Smooth muscle cell (in vitro differentiated cells): ENCODE measurements at regions not wholly inside any gene's neighbourhood (a gene's known extent, or its start where the extent isn't known, plus 50 kb on each side); places are given as distances from the start of the nearest gene placed in this dataset.
"Not testable (repeated sequence)": the region's sequence is repeated elsewhere in the genome, so short reads cannot be mapped to it uniquely, and the experiment has no call there.

Source experiments
- DNase-seq: peaks from one replicate; lab custom pipeline; 2025; ENCODE audit not compliant: unreplicated experiment; lab: John Stamatoyannopoulos, UW
- H2AFZ ChIP-seq: fragments of 200-600 bp; sonication (generic); 2 replicates; pipeline ENCODE4 v1.6.0; 2016; ENCODE audit warnings: antibody characterized with exemption, low read depth, mild to moderate bottlenecking
- H3F3A ChIP-seq: fragments of 200-600 bp; sonication (generic); 2 replicates; pipeline ENCODE4 v1.6.0; 2017; ENCODE audit warnings: antibody characterized with exemption, low read depth
- H3K27ac ChIP-seq: fragments of 200-600 bp; sonication (generic); 2 replicates; pipeline ENCODE4 v1.5.1; 2016; ENCODE audit warnings: low read depth, mild to moderate bottlenecking
- H3K27me3 ChIP-seq: fragments of 200-600 bp; sonication (generic); 2 replicates; pipeline ENCODE4 v1.6.1; 2016; ENCODE audit warnings: low read depth, mild to moderate bottlenecking
- H3K36me3 ChIP-seq: fragments of 200-600 bp; sonication (generic); 2 replicates; pipeline ENCODE4 v1.5.1; 2016; ENCODE audit warnings: low read depth
- H3K4me1 ChIP-seq: fragments of 200-600 bp; sonication (generic); 2 replicates; pipeline ENCODE4 v1.5.1; 2016; ENCODE audit warnings: low read depth
- H3K4me2 ChIP-seq: fragments of 200-600 bp; sonication (generic); 2 replicates; pipeline ENCODE4 v1.6.0; 2016; ENCODE audit warnings: mild to moderate bottlenecking
- H3K4me3 ChIP-seq: fragments of 200-600 bp; sonication (generic); 2 replicates; pipeline ENCODE4 v1.5.1; 2016; ENCODE audit warnings: mild to moderate bottlenecking
- H3K79me2 ChIP-seq: fragments of 200-600 bp; sonication (generic); 2 replicates; pipeline ENCODE4 v1.6.0; 2016; ENCODE audit warnings: low read depth, mild to moderate bottlenecking
- H3K9ac ChIP-seq: fragments of 200-600 bp; sonication (generic); 2 replicates; pipeline ENCODE4 v1.6.0; 2016; ENCODE audit warnings: low read depth
- H3K9me3 ChIP-seq: fragments of 200-600 bp; sonication (generic); replicated peaks from 2 replicates; pipeline ENCODE4 v1.5.1; 2016; ENCODE audit warnings: low read depth
- H4K20me1 ChIP-seq: fragments of 200-600 bp; sonication (generic); 2 replicates; pipeline ENCODE4 v1.6.0; 2016; ENCODE audit warnings: low read depth
- CTCF ChIP-seq: fragments of 200-600 bp; sonication (generic); IDR thresholded peaks from 2 replicates; pipeline ENCODE4 v1.5.1; 2017; ENCODE audit warnings: borderline replicate concordance, mild to moderate bottlenecking, antibody characterized with exemption; ENCODE audit not compliant: insufficient read depth, poor library complexity, severe bottlenecking
- WGBS: methylation state at CpG from one replicate; pipeline ENCODE4 v1.1.7; 2016; ENCODE audit warnings: low lambda C conversion rate; 5-methylcytosine and 5-hydroxymethylcytosine counted together

- no peak for TF ChIP-seq CTCF
- Histone ChIP-seq H2AFZ (no peak overlapping the region), H3K36me3 (no peaks in the 10 kb centered on the region), H3F3A (no peaks in the 10 kb centered on the region), H3K9me3 (no peaks in the 10 kb centered on the region), H3K27me3 (no peaks in the 10 kb centered on the region), H3K4me3 (no peak overlapping the region), H3K9ac (no peak overlapping the region), H4K20me1 (no peaks in the 10 kb centered on the region), H3K79me2 (no peaks in the 10 kb centered on the region), H3K4me1 (no peaks in the 10 kb centered on the region), H3K4me2 (no peak overlapping the region), H3K27ac (no peak overlapping the region)
- WGBS, result 90% methylated on average over 6 of the region's 6 CpGs
- no peak for DNase-seq
These were observed 109.3 kb upstream of the FAN1 start for GRCh38 chr15:30794388-30794787.

GRCh38 chr15:30799565-30799964 lies 104.2 kb upstream of the FAN1 start:
- H3K27me3 ChIP-seq, H3K9ac ChIP-seq, H3K36me3 ChIP-seq, H3K4me1 ChIP-seq, H3K79me2 ChIP-seq, DNase-seq, H3K27ac ChIP-seq, H2AFZ ChIP-seq, H3K4me2 ChIP-seq, H3K9me3 ChIP-seq, H3K4me3 ChIP-seq, H3F3A ChIP-seq, H4K20me1 ChIP-seq: not testable (repeated sequence)
- WGBS, result 69% methylated on average over 5 of the region's 5 CpGs
- TF ChIP-seq CTCF, result peak; percentile 13

GRCh38 chr15:30801140-30801895 lies 102.4 kb upstream of the FAN1 start:
- not testable (repeated sequence) for H2AFZ ChIP-seq, H3K27ac ChIP-seq, H3K4me3 ChIP-seq, H3K36me3 ChIP-seq, H3K9me3 ChIP-seq, H3K4me2 ChIP-seq, H3K9ac ChIP-seq, H4K20me1 ChIP-seq, H3K4me1 ChIP-seq, H3F3A ChIP-seq, H3K27me3 ChIP-seq, DNase-seq, H3K79me2 ChIP-seq
- TF ChIP-seq CTCF, result peak; percentile 31
- WGBS, result 66% methylated on average over 16 of the region's 16 CpGs

- 92% methylated on average over 2 of the region's 2 CpGs for WGBS
These were observed 101.7 kb upstream of the FAN1 start for GRCh38 chr15:30802001-30802400.

GRCh38 chr15:30803703-30804102 lies 100.0 kb upstream of the FAN1 start:
- H3K4me2 ChIP-seq, DNase-seq, H3K4me3 ChIP-seq, H3K9me3 ChIP-seq, H4K20me1 ChIP-seq, H3K27ac ChIP-seq, H3F3A ChIP-seq, H2AFZ ChIP-seq, H3K9ac ChIP-seq, H3K79me2 ChIP-seq, H3K36me3 ChIP-seq, H3K4me1 ChIP-seq, H3K27me3 ChIP-seq: not testable (repeated sequence)
- WGBS, result 93% methylated on average over 8 of the region's 15 CpGs

More at GRCh38 chr15:30802001-30802400, 101.7 kb upstream of the FAN1 start:
- H3F3A ChIP-seq, H3K9ac ChIP-seq, H3K4me2 ChIP-seq, H3K4me3 ChIP-seq, H3K36me3 ChIP-seq, H3K27me3 ChIP-seq, H3K9me3 ChIP-seq, H2AFZ ChIP-seq, H3K27ac ChIP-seq, H4K20me1 ChIP-seq, H3K4me1 ChIP-seq, H3K79me2 ChIP-seq, DNase-seq: not testable (repeated sequence)
